ENCODE measurements at regions not wholly inside any gene's neighbourhood (a gene's known extent, or its start where the extent isn't known, plus 50 kb on each side); places are given as distances from the start of the nearest gene placed in this dataset.
"Not testable (repeated sequence)": the region's sequence is repeated elsewhere in the genome, so short reads cannot be mapped to it uniquely, and the experiment has no call there.

GRCh38 chr3:146382386-146382785 is 87.0 kb downstream of the PLSCR2 start:
- DNase-seq = peak; percentile 22 to 61

- DNase-seq = no peak
Measured at GRCh38 chr3:146380046-146380445, 89.3 kb downstream of the PLSCR2 start.

- DNase-seq = no peak
Measured at GRCh38 chr3:146375219-146375618, 94.1 kb downstream of the PLSCR2 start.

GRCh38 chr3:146374146-146374545 is 95.2 kb downstream of the PLSCR2 start:
- no peak for DNase-seq

- no peak for DNase-seq
Measured at GRCh38 chr3:146371902-146372301, 97.5 kb downstream of the PLSCR2 start.

- DNase-seq = no peak
Measured at GRCh38 chr3:146368882-146369523, 100.4 kb downstream of the PLSCR2 start.

- DNase-seq = no peak
Measured at GRCh38 chr3:146359841-146360240, 108.9 kb upstream of the PLSCR4 start.

GRCh38 chr3:146354421-146354820 is 103.5 kb upstream of the PLSCR4 start:
- not testable (repeated sequence) for DNase-seq

- DNase-seq = no peak
Measured at GRCh38 chr3:146350852-146351251, 99.9 kb upstream of the PLSCR4 start.

- peak; percentile 11 to 12 for DNase-seq
Measured at GRCh38 chr3:146345900-146346299, 95.0 kb upstream of the PLSCR4 start.

- DNase-seq = no peak
Measured at GRCh38 chr3:146343551-146343950, 92.6 kb upstream of the PLSCR4 start.

GRCh38 chr3:146342989-146343388 is 92.1 kb upstream of the PLSCR4 start:
- DNase-seq = no peak

GRCh38 chr3:146339349-146339748 is 88.4 kb upstream of the PLSCR4 start:
- no peak for DNase-seq

GRCh38 chr3:146337991-146338390 is 87.1 kb upstream of the PLSCR4 start:
- no peak for DNase-seq

- no peak for DNase-seq
Measured at GRCh38 chr3:146335386-146335785, 84.5 kb upstream of the PLSCR4 start.

- DNase-seq = peak in 1 of 2 experiments; percentile 41
Measured at GRCh38 chr3:146334151-146334550, 83.2 kb upstream of the PLSCR4 start.

GRCh38 chr3:146331967-146332366 is 81.1 kb upstream of the PLSCR4 start:
- DNase-seq = no peak

GRCh38 chr3:146326875-146327543 is 76.1 kb upstream of the PLSCR4 start:
- DNase-seq = peak; percentile 23 to 47

- DNase-seq = no peak
Measured at GRCh38 chr3:146325170-146325569, 74.3 kb upstream of the PLSCR4 start.

- no peak for DNase-seq
Measured at GRCh38 chr3:146322216-146322817, 71.4 kb upstream of the PLSCR4 start.

GRCh38 chr3:146314871-146315270 is 64.0 kb upstream of the PLSCR4 start:
- DNase-seq = no peak

- DNase-seq = no peak
Measured at GRCh38 chr3:146313746-146314111, 62.8 kb upstream of the PLSCR4 start.

GRCh38 chr3:146313031-146313745 is 62.3 kb upstream of the PLSCR4 start:
- DNase-seq = no peak

- no peak for DNase-seq
Measured at GRCh38 chr3:146308682-146309081, 57.8 kb upstream of the PLSCR4 start.
